ENCODE measurements at regions not wholly inside any gene's neighbourhood (a gene's known extent, or its start where the extent isn't known, plus 50 kb on each side); places are given as distances from the start of the nearest gene placed in this dataset.

- DNase-seq = peak; percentile 91
- TF ChIP-seq, protein P1, sequence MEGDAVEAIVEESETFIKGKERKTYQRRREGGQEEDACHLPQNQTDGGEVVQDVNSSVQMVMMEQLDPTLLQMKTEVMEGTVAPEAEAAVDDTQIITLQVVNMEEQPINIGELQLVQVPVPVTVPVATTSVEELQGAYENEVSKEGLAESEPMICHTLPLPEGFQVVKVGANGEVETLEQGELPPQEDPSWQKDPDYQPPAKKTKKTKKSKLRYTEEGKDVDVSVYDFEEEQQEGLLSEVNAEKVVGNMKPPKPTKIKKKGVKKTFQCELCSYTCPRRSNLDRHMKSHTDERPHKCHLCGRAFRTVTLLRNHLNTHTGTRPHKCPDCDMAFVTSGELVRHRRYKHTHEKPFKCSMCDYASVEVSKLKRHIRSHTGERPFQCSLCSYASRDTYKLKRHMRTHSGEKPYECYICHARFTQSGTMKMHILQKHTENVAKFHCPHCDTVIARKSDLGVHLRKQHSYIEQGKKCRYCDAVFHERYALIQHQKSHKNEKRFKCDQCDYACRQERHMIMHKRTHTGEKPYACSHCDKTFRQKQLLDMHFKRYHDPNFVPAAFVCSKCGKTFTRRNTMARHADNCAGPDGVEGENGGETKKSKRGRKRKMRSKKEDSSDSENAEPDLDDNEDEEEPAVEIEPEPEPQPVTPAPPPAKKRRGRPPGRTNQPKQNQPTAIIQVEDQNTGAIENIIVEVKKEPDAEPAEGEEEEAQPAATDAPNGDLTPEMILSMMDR (IDR thresholded peaks at IDR 0.05; ENCODE audit: low read depth, low read length) = peak; percentile 89
- Histone ChIP-seq H3K4me3 (ENCODE audit: low read depth, low read length) (no peak overlapping the region), H3K27me3 (peaks cover 4% of the 10 kb centered on the region; the same call in 1 of the 2 replicates), H3K36me3 (no peaks in the 10 kb centered on the region), H3K9me3 (no peaks in the 10 kb centered on the region), H3K4me1 (no peaks in the 10 kb centered on the region)
Measured at GRCh38 chr2:235135990-235136561, 184.3 kb downstream of the SH3BP4 start.

- DNase-seq = no peak
- Histone ChIP-seq H3K4me3 (ENCODE audit: low read depth, low read length) (no peak overlapping the region), H3K36me3 (no peaks in the 10 kb centered on the region), H3K27me3 (peaks cover 4% of the 10 kb centered on the region; the same call in 1 of the 2 replicates), H3K9me3 (no peaks in the 10 kb centered on the region), H3K4me1 (no peaks in the 10 kb centered on the region)
- TF ChIP-seq, protein P1 (IDR thresholded peaks at IDR 0.05; ENCODE audit: low read depth, low read length) = no peak
Measured at GRCh38 chr2:235138339-235138738, 186.5 kb downstream of the SH3BP4 start.

GRCh38 chr2:235139956-235140800, 188.4 kb downstream of the SH3BP4 start:
- Histone ChIP-seq H3K9me3 (no peaks in the 10 kb centered on the region), H3K4me3 (ENCODE audit: low read depth, low read length) (no peak overlapping the region), H3K27me3 (peaks cover 4% of the 10 kb centered on the region; the same call in 1 of the 2 replicates), H3K4me1 (no peaks in the 10 kb centered on the region), H3K36me3 (no peaks in the 10 kb centered on the region)
- TF ChIP-seq, protein P1 (IDR thresholded peaks at IDR 0.05; ENCODE audit: low read depth, low read length) = no peak
- DNase-seq = no peak

DNA sequence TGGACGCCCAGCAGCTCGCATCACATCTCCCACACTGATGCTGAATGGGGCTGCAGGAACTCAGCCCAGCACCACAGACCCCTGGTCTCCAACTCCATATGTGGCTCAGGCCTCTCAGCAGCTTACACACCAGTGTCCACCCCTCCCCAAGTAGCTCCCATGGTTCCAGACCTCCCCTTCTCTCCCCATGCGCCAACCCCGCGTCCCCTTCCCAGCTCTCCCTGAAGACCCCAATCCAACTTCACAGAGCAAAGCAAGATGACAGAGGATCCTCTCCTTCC, 188.9 kb downstream of the SH3BP4 start:
- Histone ChIP-seq H3K9me3 (no peaks in the 10 kb centered on the region), H3K36me3 (no peaks in the 10 kb centered on the region), H3K4me3 (ENCODE audit: low read depth, low read length) (no peak overlapping the region), H3K4me1 (no peaks in the 10 kb centered on the region), H3K27me3 (no peaks in the 10 kb centered on the region)
- TF ChIP-seq, protein P1 (IDR thresholded peaks at IDR 0.05; ENCODE audit: low read depth, low read length) = no peak
- DNase-seq = no peak

DNA sequence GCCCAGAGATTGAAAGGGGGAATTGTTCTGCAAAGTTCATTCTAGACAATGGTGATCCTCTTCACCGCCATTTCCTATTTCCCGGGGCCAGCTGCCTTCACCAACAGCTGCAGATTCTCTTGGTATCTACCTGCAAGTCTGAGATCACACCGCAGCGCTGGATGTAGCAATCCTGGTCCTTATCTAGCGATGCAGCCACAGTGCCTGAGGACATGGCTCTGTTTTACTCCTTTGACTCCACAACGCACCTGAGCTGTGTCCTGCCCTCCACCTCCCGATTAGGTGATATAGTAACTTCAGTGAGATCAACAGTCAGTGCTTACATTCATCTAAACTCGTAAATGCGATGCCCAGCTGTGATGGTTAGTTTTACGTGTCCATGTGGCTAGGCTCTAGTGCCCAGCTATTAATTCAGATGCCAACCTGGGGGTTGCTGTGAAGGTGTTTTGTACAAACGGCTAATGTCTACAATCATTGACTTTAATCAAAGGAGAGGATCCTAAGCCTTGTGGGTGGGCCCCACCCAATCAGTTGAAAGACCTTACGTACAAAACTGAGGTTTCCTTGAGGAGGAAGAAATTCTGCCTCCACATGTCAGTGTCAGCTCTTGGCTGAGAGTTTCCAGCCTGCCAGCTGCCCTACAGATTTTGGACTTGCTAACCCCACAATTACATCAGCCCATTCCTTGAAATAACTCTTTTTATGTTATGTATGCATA, 189.8 kb downstream of the SH3BP4 start:
- Histone ChIP-seq H3K4me3 (ENCODE audit: low read depth, low read length) (no peak overlapping the region), H3K9me3 (no peaks in the 10 kb centered on the region)
- TF ChIP-seq, protein P1 (IDR thresholded peaks at IDR 0.05; ENCODE audit: low read depth, low read length) = no peak

More for the DNA sequence above, 189.8 kb downstream of the SH3BP4 start:
- no peaks in the 10 kb centered on the region for H3K4me1 ChIP-seq
- no peak for DNase-seq
- no peaks in the 10 kb centered on the region for H3K36me3 ChIP-seq
- H3K27me3 ChIP-seq = no peaks in the 10 kb centered on the region

Measured in BE2C (cell line).